SU-DHL-6 (cell line): ENCODE measurements at regions not wholly inside any gene's neighbourhood (a gene's known extent, or its start where the extent isn't known, plus 50 kb on each side); places are given as distances from the start of the nearest gene placed in this dataset.

Source experiments
- CTCF ChIP-seq: fragments of 200-600 bp; sonication (generic); IDR thresholded peaks from one replicate; pipeline ENCODE4 v1.5.1; 2017; ENCODE audit warnings: antibody characterized with exemption, mild to moderate bottlenecking, low read length, moderate library complexity; ENCODE audit not compliant: insufficient read depth, poor library complexity, severe bottlenecking
- EZH2phosphoT487 ChIP-seq: fragments of 200-600 bp; sonication (generic), shearing (Covaris generic); conservative IDR thresholded peaks from 2 replicates; pipeline ENCODE4 v1.6.1; 2018; ENCODE audit warnings: mild to moderate bottlenecking, antibody characterized with exemption, low read length, moderate library complexity, mixed read lengths

- TF ChIP-seq CTCF (no peak), EZH2phosphoT487 (no peak)
These were observed 150.0 kb upstream of the MYCN start for GRCh38 chr2:15790326-15790725.
